ENCODE measurements at regions not wholly inside any gene's neighbourhood (a gene's known extent, or its start where the extent isn't known, plus 50 kb on each side); places are given as distances from the start of the nearest gene placed in this dataset.

DNA sequence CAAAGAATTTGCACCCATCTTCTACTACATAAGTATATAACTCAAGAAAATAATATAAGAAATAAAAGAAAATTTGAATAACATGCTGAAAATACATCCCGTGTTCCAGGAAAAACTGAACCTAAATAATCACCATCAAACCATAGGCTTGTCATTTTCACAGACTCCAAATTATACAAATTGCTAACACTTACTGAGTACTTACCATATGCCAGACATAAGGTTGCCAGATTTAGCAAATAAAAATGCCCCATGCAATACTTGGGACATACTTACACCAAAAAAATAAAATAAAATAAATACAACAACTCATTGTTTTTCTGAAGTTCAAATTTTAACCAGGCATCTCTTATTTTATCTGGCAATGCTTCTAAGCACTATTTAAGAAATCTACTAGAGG lies 760.4 kb upstream of the SEMA6D start:
- TF ChIP-seq, protein P1, sequence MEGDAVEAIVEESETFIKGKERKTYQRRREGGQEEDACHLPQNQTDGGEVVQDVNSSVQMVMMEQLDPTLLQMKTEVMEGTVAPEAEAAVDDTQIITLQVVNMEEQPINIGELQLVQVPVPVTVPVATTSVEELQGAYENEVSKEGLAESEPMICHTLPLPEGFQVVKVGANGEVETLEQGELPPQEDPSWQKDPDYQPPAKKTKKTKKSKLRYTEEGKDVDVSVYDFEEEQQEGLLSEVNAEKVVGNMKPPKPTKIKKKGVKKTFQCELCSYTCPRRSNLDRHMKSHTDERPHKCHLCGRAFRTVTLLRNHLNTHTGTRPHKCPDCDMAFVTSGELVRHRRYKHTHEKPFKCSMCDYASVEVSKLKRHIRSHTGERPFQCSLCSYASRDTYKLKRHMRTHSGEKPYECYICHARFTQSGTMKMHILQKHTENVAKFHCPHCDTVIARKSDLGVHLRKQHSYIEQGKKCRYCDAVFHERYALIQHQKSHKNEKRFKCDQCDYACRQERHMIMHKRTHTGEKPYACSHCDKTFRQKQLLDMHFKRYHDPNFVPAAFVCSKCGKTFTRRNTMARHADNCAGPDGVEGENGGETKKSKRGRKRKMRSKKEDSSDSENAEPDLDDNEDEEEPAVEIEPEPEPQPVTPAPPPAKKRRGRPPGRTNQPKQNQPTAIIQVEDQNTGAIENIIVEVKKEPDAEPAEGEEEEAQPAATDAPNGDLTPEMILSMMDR (IDR thresholded peaks at IDR 0.05) = no peak
- no peak for TF ChIP-seq POLR2A (IDR thresholded peaks at IDR 0.05)

All from adrenal gland (tissue), 5 donors.